DMS53 (cell line): ENCODE measurements at regions not wholly inside any gene's neighbourhood (a gene's known extent, or its start where the extent isn't known, plus 50 kb on each side); places are given as distances from the start of the nearest gene placed in this dataset.
"Not testable (repeated sequence)": the region's sequence is repeated elsewhere in the genome, so short reads cannot be mapped to it uniquely, and the experiment has no call there.

Experiments used
- DNase-seq: peaks from one replicate; lab custom pipeline; 2025; lab: John Stamatoyannopoulos, UW

DNA sequence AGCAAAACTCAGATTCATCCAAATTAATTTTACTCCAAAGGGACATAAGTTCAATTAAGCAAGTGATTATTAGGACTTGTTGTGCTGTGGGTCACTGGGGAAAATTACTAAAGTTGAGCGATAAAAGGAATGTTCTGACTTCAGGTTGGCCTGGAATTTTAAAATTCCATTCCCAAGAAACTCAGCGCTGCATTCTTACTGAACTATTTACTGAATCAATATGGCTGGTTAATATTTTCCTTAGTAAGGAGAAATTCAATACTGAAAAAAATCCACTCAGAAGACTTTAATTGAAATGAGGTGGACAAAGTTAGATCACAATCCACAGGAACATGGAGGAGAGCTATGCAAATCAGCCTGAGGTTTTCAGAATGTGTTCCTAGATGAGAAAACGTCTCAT lies 578.9 kb upstream of the NR5A2 start:
- DNase-seq, result no peak

DNA sequence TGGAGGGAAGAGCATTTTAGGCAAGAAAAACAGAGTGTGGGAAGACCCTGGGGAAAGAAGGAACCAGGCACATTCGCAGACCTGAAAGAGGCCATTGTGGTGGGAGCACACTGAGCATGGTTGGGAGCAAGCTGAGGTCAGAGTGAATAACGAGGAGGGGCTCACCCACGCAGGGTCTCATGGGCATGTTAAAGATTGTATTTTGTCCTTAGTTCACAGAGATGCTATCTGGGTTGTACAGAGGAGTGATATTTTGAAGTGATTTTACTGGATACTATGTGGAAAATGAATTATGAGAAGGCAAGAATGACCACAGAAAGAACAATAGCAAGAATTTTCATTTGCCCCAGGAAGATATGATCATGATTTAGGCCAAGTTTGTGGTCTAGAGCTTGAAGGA lies 578.3 kb upstream of the NR5A2 start:
- no peak for DNase-seq

DNA sequence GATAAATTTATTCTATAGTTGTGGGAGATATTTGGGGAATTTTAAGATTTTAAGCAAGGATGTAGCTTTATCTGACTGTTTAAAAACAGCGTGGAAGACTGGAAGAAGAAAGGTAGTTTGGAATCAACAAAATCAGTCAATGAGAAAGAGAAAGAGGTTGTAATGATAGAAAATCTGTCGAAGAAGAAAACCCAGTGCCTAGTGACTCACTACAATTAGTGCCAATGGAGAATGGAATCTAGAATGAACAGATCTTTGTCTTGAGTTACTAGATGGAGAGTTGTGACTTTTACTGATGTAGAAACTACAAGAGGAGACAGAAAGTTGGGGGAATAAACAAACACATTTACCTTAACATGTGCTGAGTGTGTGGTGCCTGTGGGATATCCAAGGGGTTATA lies 577.8 kb upstream of the NR5A2 start:
- no peak for DNase-seq

DNA sequence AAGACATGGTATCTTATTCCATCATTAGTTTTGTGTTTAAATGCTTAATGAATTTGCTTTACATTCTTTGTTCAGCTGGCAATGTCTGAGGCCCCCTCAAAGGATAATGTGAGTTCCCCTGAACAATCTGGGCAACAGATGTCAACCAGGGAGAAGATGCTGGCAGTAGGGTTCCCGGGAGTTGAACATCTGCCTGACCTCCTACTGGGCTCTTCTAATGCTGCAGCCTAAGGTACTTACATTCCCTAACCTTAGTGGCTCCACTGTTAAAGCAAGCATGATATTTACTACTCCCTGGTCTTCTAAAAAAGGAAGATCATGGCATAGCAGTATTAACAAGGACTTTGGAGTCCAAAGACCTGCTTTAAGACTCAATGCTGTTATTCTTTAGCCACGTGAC lies 574.9 kb upstream of the NR5A2 start:
- no peak for DNase-seq

DNA sequence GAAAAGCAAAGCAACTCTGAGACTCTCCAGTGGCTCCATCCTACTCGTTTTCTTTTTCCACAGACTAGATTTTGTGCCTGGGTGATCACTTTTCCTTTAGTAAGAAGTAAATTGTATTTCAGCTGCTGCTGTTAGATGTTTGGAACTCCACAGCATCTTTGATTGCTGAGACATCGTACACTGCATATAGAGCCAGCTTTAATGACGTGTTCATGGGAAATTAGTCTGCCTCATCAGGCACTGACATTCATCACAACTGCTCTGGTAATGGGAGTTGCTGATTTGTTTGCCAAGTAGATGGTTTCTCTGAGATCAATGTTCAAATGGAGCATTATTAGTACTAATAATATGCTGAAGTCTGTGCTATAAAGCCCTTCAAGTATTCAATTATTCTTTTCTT lies 573.8 kb upstream of the NR5A2 start:
- no peak for DNase-seq

DNA sequence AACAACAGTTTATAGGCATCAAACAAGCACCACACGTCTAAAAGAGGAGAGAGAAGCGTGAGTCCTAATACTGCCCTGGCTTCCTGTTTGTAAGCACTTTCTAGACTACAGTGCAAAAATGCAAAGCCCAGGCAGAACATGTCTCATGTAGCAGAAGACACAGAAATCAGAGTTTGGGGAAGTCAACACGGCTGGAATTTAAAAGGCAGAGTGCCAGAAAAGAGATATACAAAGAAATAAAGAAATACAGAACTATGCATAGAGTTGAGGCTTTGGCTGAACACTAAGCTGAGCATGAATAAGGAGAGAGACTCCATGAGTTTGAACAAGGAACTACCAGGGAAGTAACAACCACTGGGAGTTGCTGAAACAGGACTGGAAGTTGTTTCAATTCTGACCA lies 566.6 kb upstream of the NR5A2 start:
- DNase-seq, result no peak

DNA sequence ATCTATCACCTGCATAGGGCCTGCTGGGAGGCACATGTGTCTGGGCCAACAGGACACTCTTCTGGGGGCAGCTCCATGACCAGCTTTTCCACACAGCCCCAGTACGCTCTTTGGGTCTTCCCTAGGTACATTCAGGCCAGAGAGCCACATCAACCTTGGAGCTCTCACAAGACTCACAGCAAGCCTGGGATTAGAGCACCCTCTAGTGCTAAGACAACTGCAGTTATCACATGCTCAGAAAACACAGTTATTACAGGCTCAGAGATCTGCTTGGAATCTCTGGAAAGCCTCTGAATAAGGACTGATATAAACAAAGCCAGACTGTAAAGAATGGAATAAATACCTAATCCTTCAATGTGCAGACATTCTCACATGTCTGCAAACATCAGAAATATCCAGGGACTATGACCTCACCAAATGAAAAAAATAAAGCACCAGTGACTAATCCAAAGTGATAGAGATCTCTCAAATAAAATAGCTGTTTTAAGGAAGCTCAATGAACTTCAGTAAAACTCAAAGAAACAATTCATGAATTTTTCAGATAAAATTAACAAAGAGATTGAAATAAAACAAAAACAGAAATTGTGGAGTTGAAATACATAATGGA lies 563.9 kb upstream of the NR5A2 start:
- peak; percentile 85 for DNase-seq

DNA sequence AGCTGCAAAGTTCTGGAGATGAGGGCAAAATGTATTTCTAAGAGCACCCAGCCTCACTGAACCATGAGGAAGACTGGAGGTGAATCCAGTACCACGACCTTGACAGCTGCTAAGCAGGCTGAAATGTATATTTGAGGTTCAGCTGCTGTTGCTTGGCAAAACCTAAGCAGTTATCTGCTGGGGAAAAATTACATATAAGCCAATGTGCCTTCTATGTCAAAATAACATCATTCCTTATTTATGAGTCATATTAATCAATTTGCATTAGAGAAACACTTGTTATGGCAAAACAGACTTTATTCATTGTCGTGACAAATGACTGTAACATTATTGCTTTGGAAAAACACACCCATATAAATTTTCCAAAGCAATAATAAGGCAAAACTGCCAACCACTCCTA lies 560.5 kb upstream of the NR5A2 start:
- DNase-seq, result no peak

DNA sequence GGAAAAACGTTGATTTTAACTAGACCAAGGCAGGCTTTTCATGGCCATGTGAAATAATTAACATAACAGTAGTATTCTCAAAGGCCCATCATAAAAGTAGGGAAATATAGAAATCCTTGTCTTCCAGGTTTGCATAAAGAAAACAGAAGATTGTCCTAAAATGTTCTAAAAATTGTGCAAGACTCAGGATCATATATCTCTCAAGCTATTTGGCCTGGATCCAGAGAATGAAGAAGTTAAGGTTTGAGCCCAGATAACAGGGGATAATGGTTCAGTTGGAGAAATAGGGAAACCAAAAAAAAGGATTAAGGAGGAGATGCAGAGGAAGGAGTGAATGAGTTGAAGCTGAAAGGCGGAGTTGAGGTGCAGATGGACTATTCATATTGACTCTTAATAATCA lies 555.5 kb upstream of the NR5A2 start:
- no peak for DNase-seq

DNA sequence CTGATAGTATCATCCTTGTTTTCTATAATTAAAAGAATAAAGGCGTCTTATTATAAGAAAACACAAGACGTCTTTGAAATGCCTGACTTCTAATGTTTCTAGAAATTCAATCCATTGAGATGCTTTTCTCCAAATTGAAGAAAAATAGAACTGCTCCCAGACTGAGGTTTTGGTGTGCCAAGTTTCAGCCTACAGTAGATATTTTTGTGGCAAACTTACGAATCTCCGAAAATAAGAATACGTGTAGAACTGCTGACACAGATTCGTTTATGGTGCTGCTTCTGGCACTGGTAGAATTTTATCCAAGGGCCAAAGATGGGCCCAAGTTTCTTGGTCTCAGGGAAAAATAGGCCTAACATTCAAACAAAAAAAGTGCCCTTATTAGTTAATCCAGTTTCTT lies 554.5 kb upstream of the NR5A2 start:
- DNase-seq, result no peak

DNA sequence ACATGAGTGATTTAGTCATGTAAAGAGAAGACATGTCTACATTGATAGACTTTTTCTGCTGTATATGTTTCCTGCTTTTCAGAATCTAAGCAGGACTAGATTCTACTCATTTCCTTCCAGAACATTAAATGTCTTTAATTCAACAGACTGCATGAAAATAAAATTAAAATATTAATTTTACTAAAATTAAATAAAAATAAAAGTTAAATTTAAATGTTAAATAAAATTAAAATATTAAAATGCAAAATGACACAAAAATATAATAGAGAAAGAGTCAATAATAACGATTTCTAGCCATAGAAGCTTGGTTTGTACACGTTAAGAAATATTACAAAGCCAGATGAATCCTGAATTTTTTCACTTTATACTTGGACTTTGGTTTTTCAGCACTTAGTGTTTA lies 552.8 kb upstream of the NR5A2 start:
- DNase-seq, result no peak

DNA sequence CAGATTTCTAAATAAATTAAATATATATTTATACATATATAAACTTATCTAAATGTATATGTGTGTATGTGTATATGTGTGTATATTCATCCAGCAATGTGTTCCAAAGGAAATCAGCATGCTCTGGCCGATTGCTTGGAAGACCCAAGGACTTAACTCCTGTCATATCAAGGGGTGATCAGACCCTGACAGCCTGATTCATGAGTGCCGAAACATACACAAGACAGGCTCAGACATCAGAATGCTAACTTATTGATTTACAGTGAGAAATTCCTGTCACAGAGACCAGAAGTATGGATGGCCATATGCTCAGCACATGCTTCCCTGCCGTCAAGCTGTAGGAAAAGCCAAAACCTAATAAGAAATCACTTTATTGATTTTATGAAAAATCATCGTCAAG lies 545.1 kb upstream of the NR5A2 start:
- DNase-seq, result no peak

DNA sequence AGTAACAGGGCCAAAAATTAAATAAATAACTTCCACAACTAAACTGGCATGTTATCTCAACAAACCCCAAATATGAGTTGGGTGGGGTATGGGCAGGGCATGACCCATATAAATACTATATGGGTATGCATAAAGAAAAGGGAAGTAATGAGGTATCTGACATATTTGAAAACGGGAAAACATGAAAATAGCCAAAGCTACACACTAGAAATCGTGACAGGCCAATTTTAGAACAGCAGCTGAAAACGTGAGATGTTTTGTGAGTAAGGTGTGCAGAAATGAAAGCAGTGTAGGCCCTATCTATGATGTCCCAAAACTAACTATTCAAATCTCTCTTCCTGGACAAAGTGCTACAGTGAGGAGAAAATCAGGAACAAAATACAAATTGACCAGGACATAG lies 537.9 kb upstream of the NR5A2 start:
- no peak for DNase-seq

DNA sequence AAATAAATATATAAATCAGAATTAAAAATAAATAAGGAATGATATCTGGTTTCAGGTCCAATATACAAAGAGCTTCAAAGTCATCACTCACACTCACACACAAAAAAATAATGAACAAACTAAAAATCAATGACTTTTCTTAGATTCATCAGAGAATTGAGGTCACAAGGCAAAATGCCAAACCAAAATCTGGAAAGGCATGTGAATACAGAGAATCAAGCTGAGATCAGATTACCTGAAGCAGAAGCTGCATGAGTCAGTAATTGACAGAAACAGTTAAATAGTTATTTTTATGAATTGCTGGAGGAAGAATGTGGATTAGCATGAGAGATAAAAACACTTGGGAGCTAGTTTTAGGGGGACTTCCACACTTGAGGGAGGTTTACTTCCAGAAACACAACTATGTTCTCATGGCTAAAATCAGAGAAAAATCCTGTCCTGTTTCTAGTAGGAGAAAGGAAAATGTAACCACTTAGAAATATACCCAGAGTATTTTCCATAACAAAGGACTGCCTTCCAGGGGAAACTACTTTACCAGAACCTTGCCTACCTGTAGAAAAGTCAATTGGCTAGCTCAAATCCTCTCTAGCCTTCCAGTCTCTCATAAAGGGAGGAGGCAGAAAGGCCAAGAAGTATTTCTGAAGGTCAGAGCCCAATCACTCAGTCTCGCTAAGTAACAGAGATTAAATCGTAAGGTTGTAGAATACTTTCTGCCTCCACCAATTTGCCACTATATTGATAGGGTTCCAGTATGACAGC lies 536.6 kb upstream of the NR5A2 start:
- peak; percentile 59 for DNase-seq

DNA sequence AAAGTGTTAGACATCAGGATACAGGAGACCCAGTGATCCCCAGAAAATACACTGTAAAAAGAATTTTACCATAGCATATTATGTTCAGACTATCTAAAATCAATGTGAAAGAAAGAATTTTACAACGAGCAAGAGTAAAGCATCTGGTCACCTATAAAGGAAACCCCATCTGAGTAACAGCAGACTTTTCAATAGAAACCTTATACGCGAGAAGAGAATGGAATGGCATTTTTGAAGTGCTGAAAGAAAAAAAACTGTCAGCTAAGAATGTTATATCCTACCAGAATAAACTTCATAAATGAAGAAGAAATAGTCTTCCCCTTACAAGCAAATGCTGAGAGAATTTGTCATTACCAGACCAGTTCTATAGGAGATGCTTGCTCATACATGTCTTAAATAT lies 532.1 kb upstream of the NR5A2 start:
- peak; percentile 12 for DNase-seq

DNA sequence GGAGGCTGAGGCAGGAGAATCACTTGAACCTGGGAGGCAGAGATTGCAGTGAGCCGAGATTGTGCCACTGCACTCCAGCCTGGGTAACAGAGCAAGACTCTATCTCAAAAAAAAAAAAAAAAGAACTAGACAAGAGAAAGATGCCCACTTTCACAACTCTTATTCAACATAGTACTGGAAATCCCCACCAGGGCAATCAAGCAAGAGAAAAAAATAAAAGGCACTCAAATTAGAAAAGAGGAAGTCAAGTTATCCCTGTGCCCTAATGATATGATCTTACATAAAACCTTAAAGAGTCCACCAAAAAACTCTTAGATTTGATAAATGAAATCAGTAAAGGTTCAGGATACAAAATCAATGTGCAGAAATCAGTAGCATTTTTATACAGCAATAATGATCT lies 528.7 kb upstream of the NR5A2 start:
- not testable (repeated sequence) for DNase-seq

DNA sequence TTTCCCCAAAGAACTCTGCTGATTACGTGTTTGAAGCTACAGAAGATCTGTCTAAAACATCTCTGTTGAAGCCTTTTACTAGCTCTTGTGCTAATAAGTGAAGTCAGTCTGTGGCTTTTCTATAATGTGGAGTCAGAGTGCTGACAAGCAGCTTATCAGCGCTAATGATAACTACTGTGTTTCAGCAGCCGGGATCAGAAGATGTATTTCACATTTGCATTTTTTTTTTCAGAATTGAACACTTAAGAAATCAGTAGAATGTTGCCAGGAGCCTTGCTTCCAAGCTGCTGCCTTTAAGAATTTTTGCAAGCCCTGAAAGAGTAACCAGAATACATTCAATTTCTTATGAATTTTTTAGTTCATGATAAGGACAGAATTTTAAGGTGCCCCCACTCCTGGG lies 519.4 kb upstream of the NR5A2 start:
- DNase-seq, result no peak

DNA sequence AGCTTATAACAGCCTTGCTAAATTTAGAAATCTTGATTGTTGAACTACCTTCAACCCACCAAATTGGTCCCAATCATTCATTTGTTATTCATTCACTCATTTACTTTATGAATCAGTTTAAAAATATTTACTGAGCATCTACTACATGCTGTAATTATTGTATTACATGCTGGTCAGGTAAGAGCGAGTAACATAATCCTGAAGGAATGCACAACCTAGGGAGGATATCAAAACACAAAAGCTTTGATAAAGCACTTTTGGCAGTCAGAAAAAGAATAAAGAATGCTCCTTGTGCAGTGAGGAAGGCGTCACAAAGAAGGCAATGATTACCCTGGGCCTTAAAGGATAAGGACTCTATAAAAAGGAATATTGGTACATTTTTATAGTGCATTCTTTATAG lies 518.9 kb upstream of the NR5A2 start:
- DNase-seq, result no peak

DNA sequence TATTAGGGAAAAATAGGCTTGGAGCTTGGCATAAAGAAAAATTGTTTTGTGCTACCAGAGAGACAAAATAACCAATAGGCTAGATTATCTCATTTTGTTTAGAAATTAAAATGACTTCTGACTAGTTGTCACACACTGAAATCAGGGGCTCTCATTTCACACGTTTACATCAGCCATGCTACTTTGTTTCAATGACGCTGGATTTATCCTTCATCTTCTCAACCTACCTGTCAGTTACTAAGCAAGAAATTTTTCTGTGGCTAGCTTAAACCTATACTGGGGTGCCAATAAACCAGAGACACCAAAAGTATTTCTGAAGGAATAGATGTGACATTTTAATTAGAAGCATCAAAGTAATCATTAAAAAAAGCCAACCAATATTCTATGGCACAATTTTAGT lies 518.1 kb upstream of the NR5A2 start:
- DNase-seq, result no peak

DNA sequence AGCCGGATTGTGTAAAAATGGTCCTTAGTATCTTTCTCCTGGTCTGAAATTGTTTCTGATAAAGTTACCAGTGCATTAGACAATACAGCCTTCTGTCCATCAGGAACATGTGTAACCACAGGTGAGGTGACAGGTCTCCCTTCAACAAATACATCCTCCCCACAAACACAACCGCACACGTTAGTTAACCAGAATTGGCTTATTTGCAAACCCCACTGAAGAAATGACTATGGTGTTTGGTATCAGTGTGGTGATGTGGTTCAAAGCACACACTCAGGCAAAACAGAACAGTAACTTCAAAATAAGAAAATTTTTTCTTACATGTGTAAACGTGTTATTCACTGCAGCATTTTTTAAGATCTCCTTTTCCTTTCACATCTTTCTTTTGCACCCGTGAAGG lies 517.2 kb upstream of the NR5A2 start:
- DNase-seq, result no peak

DNA sequence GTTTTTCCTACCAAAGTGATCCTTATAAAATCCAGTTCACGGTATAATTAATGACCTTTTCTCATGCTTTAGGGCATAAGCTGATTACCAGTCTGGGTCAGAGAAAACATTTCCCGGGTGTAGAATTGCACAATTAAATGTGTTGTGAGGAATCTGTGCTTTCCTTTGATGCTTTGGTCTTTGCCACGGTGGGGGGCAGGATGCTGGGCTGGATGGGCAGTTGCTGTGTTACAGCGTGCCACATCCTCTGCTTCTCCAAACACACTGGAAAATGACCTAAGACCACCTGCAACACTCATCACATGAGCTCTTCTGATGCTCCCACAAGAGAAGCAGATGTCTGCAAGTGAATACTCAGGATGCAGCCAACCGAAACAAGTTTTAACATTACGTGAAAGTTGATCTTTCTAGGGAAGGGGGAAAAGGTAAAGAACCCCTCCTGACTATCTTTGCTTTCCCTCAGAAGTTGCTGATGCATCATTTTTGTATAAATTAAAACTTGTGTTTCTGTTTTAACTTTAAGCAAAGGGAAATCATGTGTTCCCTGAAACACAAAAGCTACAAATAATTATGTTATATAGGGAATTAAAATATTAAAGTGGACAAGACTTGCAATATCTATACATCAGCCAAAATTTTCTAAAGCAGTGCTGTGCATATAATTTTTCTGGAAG lies 515.3 kb upstream of the NR5A2 start:
- DNase-seq, result peak; percentile 55

DNA sequence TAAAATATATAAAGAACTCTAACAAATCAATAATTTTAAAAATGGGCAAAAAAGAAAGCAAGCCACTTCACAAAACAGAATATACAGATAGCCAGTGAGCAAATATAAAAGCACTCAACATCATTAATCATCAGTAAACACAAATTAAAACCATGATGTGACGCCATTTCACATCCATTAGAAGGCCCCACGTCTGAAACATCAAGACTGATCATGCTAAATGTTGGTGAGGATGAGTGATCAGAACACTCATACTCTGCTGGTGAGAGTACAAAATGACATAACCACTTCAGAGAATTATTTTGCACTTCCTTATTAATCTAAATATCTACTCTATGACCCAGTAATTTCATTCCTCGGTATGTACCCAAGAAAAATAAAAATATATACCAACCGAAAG lies 512.2 kb upstream of the NR5A2 start:
- DNase-seq, result peak; percentile 9

DNA sequence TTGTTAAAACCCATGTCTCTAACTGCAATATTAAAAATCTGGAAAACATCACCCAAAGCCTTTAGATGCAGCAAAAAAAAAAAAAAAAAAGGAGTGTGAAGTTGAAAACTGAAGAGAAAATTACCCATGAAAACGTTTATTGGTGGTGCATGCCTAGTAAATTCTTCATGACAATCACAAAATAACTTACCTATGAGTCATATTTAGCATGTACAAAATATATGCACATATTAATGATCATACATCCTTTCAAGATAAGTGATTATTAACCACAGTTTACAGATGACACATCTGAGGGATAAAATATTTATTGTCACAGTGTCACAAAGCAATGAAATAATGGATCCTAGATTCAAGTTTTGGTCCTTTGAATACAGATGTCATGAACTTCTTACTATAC lies 505.2 kb upstream of the NR5A2 start:
- DNase-seq, result no peak

DNA sequence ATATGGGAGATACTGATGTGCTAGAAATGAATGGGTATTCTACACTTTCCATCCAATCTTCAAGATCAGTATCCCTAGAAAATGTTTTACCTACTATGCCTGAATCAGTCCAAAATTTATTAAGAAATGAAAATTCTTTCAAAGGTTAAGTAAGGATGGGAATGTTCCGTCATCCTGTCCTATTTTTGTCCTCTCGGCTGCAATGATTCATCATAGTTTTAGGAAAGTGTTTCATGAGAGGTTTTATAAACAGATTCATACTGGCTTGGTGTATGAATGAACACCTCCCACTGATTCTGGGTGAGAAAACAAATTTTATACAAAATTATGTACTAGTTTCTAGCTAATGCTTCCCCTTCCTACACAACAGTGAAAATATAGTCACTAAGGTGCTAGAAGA lies 504.6 kb upstream of the NR5A2 start:
- no peak for DNase-seq
